CD4-positive, alpha-beta T cell (primary cell): ENCODE measurements at regions not wholly inside any gene's neighbourhood (a gene's known extent, or its start where the extent isn't known, plus 50 kb on each side); places are given as distances from the start of the nearest gene placed in this dataset.
A peak's percentile ranks its signal among the peaks of the same experiment; 100 is the strongest.

Experiments used
- ATAC-seq: fragments of 200-7000 bp; cut with Tn5 transposase; one replicate; pipeline ENCODE4 v1.10.0; 2022; ENCODE audit warnings: mild to moderate bottlenecking; ENCODE audit not compliant: poor library complexity
- CTCF ChIA-PET: fragments of 350-600 bp; sonication (Branson Sonifier 250); formaldehyde crosslinking; loops from one replicate; lab custom pipeline; 2021; ENCODE audit warnings: antibody characterized with exemption, inconsistent platforms; lab: Charles Lee
- POLR2A ChIA-PET: fragments of 350-600 bp; sonication (Branson Sonifier 250); formaldehyde crosslinking; loops from one replicate; lab custom pipeline; 2021; ENCODE audit warnings: antibody characterized with exemption, inconsistent platforms; lab: Charles Lee
- DNase-seq, 14 experiments: peaks; one replicate each; pipeline ENCODE4 v3.0.0-alpha.2; 2013 to 2020; ENCODE audit warnings: mixed read lengths in 2 of 14
- H3K27ac ChIP-seq, 2 donors: one replicate each; pipeline versions ENCODE4 v1.5.1 to v1.7.0; 2013; ENCODE audit warnings: low read length in 2 of 2, low read depth in 1 of 2, mild to moderate bottlenecking in 1 of 2
- H3K27me3 ChIP-seq, 2 experiments: 1 replicate in 1 of 2; 2 replicates in 1 of 2; pipeline versions ENCODE4 v1.6.1 to v1.7.0; 2013; ENCODE audit warnings: low read length in 2 of 2, control low read depth in 1 of 2, mild to moderate bottlenecking in 1 of 2, moderate library complexity in 1 of 2; ENCODE audit not compliant: insufficient read depth in 2 of 2, control insufficient read depth in 1 of 2
- H3K36me3 ChIP-seq: one replicate; pipeline ENCODE4 v1.6.1; 2013; ENCODE audit warnings: low read length, control low read depth; ENCODE audit not compliant: insufficient read depth
- H3K4me1 ChIP-seq: one replicate; pipeline ENCODE4 v1.6.1; 2013; ENCODE audit warnings: low read length, control low read depth; ENCODE audit not compliant: insufficient read depth
- H3K4me3 ChIP-seq: one replicate; pipeline ENCODE4 v1.5.1; 2013; ENCODE audit warnings: mild to moderate bottlenecking, low read length, moderate library complexity
- H3K9me3 ChIP-seq, 2 experiments: 1 replicate in 1 of 2; 2 replicates in 1 of 2; pipeline versions ENCODE4 v1.6.1 to v1.7.0; 2013; ENCODE audit warnings: low read length in 2 of 2, mild to moderate bottlenecking in 2 of 2, control low read depth in 1 of 2, moderate library complexity in 1 of 2; ENCODE audit not compliant: control insufficient read depth in 1 of 2, insufficient read depth in 1 of 2
- H3K27ac Mint-ChIP-seq: one replicate; pipeline ENCODE4 v1.8.0; 2020; ENCODE audit warnings: mixed read lengths
- H3K27me3 Mint-ChIP-seq: one replicate; pipeline ENCODE4 v1.8.0; 2021; ENCODE audit warnings: mixed read lengths
- H3K36me3 Mint-ChIP-seq: one replicate; pipeline ENCODE4 v1.8.0; 2021; ENCODE audit warnings: low read depth, mixed read lengths
- H3K4me1 Mint-ChIP-seq: one replicate; pipeline ENCODE4 v1.8.0; 2021; ENCODE audit warnings: low read depth, mixed read lengths
- H3K4me3 Mint-ChIP-seq: one replicate; pipeline ENCODE4 v1.8.0; 2020; ENCODE audit warnings: mild to moderate bottlenecking, mixed read lengths
- H3K9me3 Mint-ChIP-seq: one replicate; pipeline ENCODE4 v1.8.0; 2020; ENCODE audit warnings: mixed read lengths
- intact Hi-C, 2 experiments: fragments of 100-400 bp; cut with DNase I in 1 of 2; cut with micrococcal nuclease in 1 of 2; formaldehyde crosslinking; loops; one replicate each; pipeline versions ENCODE4 v1.15.1 to v1.9.0; 2023 to 2025; cut with DNase I, micrococcal nuclease
- TF ChIP-seq, protein P1 (sequence below): fragments of 200-600 bp; IDR thresholded peaks from one replicate; pipeline ENCODE4 v1.8.0; 2022; ENCODE audit warnings: antibody characterized with exemption, mild to moderate bottlenecking

DNA sequence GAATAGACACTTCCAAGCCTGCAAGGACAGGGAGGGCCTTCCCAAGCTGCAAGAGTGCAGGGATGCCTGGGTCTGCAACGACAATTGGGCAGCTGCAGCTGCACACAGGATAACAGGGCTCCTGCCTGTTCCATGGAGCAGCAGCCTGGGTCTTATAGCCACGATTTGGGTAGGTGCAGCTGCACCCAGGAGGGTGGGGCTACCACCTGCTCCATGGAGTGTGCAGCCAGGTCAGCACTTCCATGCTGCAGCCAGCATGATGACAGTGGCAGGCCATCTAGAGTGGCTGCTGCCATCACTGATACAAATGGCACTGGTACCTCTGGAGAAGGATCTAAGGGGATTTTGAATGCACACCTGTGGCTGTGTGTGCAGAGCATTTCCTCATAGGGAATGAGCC is 528.5 kb downstream of the DSC3 start:
- Histone ChIP-seq H3K4me3 (no peak overlapping the region), H3K9me3 (peaks cover 10 to 15% of the 10 kb centered on the region in 2 experiments), H3K27me3 (no peaks in the 10 kb centered on the region), H3K4me1 (no peaks in the 10 kb centered on the region), H3K27ac (no peak overlapping the region), H3K36me3 (no peaks in the 10 kb centered on the region)
- ATAC-seq (no peak), DNase-seq (no peak)
- Mint-ChIP-seq H3K4me3 (no peak overlapping the region), H3K27ac (no peak overlapping the region), H3K36me3 (no peaks in the 10 kb centered on the region), H3K9me3 (peaks cover 11% of the 10 kb centered on the region), H3K4me1 (no peaks in the 10 kb centered on the region), H3K27me3 (no peaks in the 10 kb centered on the region)
- intact Hi-C loops = no loop called here
- TF ChIP-seq, protein P1, sequence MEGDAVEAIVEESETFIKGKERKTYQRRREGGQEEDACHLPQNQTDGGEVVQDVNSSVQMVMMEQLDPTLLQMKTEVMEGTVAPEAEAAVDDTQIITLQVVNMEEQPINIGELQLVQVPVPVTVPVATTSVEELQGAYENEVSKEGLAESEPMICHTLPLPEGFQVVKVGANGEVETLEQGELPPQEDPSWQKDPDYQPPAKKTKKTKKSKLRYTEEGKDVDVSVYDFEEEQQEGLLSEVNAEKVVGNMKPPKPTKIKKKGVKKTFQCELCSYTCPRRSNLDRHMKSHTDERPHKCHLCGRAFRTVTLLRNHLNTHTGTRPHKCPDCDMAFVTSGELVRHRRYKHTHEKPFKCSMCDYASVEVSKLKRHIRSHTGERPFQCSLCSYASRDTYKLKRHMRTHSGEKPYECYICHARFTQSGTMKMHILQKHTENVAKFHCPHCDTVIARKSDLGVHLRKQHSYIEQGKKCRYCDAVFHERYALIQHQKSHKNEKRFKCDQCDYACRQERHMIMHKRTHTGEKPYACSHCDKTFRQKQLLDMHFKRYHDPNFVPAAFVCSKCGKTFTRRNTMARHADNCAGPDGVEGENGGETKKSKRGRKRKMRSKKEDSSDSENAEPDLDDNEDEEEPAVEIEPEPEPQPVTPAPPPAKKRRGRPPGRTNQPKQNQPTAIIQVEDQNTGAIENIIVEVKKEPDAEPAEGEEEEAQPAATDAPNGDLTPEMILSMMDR = no peak
- ChIA-PET CTCF (no interaction called here), POLR2A (no interaction called here)

DNA sequence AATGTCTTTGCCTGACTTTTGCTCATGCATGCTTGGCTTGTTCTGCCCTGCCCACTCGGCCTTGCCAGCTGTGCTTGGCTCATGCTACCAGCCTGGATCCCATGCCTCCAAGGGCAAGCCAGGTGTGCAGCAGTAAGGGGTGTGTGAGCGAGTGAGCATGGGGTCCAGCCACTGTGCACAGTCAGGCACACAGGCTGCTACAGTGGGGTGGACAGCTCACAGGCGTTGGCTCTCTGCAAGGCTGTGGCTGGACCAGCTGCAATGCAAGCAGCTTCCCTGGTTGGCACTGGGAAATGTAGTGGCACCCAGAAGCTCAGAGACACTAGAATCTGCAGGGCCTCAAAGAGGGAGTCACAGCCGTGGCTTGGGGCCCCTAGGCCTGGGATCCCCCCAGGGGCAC is 529.7 kb downstream of the DSC3 start:
- Histone ChIP-seq H3K27ac (no peak overlapping the region), H3K4me1 (no peaks in the 10 kb centered on the region), H3K27me3 (no peaks in the 10 kb centered on the region), H3K4me3 (no peak overlapping the region), H3K36me3 (no peaks in the 10 kb centered on the region), H3K9me3 (peaks cover 10 to 15% of the 10 kb centered on the region in 2 experiments)
- DNase-seq = peak in 1 of 14 experiments; percentile 4
- CTCF ChIA-PET = no interaction called here
- Mint-ChIP-seq H3K9me3 (peaks cover 11% of the 10 kb centered on the region), H3K27me3 (no peaks in the 10 kb centered on the region), H3K4me1 (no peaks in the 10 kb centered on the region), H3K4me3 (no peak overlapping the region), H3K36me3 (no peaks in the 10 kb centered on the region), H3K27ac (no peak overlapping the region)
- intact Hi-C loops = no loop called here
- TF ChIP-seq, protein P1 = no peak
- no peak for ATAC-seq
- POLR2A ChIA-PET = no interaction called here

DNA sequence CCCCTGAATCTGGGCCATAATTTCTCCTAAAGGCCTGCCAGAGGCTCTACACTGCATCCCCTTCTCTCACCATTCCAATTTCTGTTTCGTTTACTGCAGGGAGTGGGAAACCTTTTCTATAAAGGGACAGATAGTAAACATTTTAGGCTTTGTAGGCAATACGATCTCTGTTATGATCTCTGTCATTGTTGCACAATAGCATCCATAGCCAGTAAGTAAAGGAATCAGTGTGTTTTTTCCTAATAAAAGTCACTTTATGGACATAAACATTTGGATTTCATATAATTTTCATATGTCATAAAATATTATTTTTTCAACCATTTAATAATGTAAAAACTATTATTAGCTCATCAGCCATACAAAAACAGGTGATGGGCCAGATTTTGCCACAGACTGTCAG is 531.7 kb downstream of the DSC3 start:
- ATAC-seq (no peak), DNase-seq (no peak)
- Histone ChIP-seq H3K9me3 (peaks cover 10 to 15% of the 10 kb centered on the region in 2 experiments), H3K4me1 (no peaks in the 10 kb centered on the region), H3K27me3 (no peaks in the 10 kb centered on the region), H3K36me3 (no peaks in the 10 kb centered on the region), H3K4me3 (no peak overlapping the region), H3K27ac (no peak overlapping the region)
- ChIA-PET CTCF (no interaction called here), POLR2A (no interaction called here)
- no peak overlapping the region for H3K27ac Mint-ChIP-seq
- H3K27me3 Mint-ChIP-seq = no peaks in the 10 kb centered on the region
- TF ChIP-seq, protein P1 = no peak
- no peaks in the 10 kb centered on the region for H3K36me3 Mint-ChIP-seq
- peaks cover 11% of the 10 kb centered on the region for H3K9me3 Mint-ChIP-seq
- H3K4me3 Mint-ChIP-seq = no peak overlapping the region
- intact Hi-C loops = no loop called here
- no peaks in the 10 kb centered on the region for H3K4me1 Mint-ChIP-seq
